ENCODE measurements at regions not wholly inside any gene's neighbourhood (a gene's known extent, or its start where the extent isn't known, plus 50 kb on each side); places are given as distances from the start of the nearest gene placed in this dataset.

DNA sequence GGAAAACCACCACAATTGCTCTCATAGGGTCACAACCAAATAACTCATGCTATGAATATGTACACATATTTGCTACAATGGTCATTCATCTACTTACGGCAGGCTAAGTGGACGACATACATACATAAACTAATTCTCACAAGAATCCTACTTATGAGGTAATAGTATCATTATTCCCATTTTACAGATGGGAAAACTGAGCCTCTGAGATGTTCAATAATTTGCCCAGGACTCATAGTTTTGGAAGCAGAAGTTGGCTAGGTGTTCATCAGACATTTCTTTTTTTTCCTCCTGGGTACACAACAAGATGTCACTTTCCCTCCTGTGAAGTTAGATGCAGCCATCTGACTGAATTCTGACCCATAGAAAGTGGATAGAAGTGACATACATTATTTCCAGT, 89.0 kb upstream of the PKDCC start:
- no peak overlapping the region for H3K4me3 Mint-ChIP-seq

GRCh38 chr2:41959760-41960159, 88.1 kb upstream of the PKDCC start:
- H3K27me3 Mint-ChIP-seq = peaks cover 40% of the 10 kb centered on the region
- DNase-seq (ENCODE audit: extremely low spot score, unreplicated experiment) = no peak
- H3K4me1 Mint-ChIP-seq (ENCODE audit: unreplicated experiment) = peaks cover 54% of the 10 kb centered on the region
- H3K36me3 Mint-ChIP-seq = no peaks in the 10 kb centered on the region
- no peak overlapping the region for H3K4me3 Mint-ChIP-seq
- no peak for TF ChIP-seq CTCF (conservative IDR thresholded peaks at IDR 0.05)
- no peaks in the 10 kb centered on the region for H3K9me3 Mint-ChIP-seq
- H3K27ac Mint-ChIP-seq = no peak overlapping the region

More for the DNA sequence above, 89.0 kb upstream of the PKDCC start:
- H3K4me1 Mint-ChIP-seq (ENCODE audit: unreplicated experiment) = peaks cover 54% of the 10 kb centered on the region
- peaks cover 36% of the 10 kb centered on the region for H3K27me3 Mint-ChIP-seq
- no peaks in the 10 kb centered on the region for H3K36me3 Mint-ChIP-seq
- H3K9me3 Mint-ChIP-seq = no peaks in the 10 kb centered on the region
- no peak for TF ChIP-seq CTCF (conservative IDR thresholded peaks at IDR 0.05)
- DNase-seq (ENCODE audit: extremely low spot score, unreplicated experiment) = no peak
- H3K27ac Mint-ChIP-seq = no peak overlapping the region

- Mint-ChIP-seq H3K9me3 (no peaks in the 10 kb centered on the region), H3K36me3 (no peaks in the 10 kb centered on the region), H3K27ac (peak overlapping the region; percentile 79), H3K4me1 (ENCODE audit: unreplicated experiment) (peaks cover 62% of the 10 kb centered on the region), H3K27me3 (peaks cover 39% of the 10 kb centered on the region), H3K4me3 (peak overlapping the region; percentile 37)
- no peak for DNase-seq (ENCODE audit: extremely low spot score, unreplicated experiment)
- TF ChIP-seq CTCF (conservative IDR thresholded peaks at IDR 0.05) = no peak
Measured at GRCh38 chr2:41962922-41963622, 84.7 kb upstream of the PKDCC start.

GRCh38 chr2:41963661-41964525, 83.9 kb upstream of the PKDCC start:
- H3K4me3 Mint-ChIP-seq = peak overlapping the region; percentile 37
- H3K9me3 Mint-ChIP-seq = no peaks in the 10 kb centered on the region
- H3K4me1 Mint-ChIP-seq (ENCODE audit: unreplicated experiment) = peaks cover 65% of the 10 kb centered on the region
- no peaks in the 10 kb centered on the region for H3K36me3 Mint-ChIP-seq
- peak overlapping the region; percentile 79 for H3K27ac Mint-ChIP-seq
- no peak for DNase-seq (ENCODE audit: extremely low spot score, unreplicated experiment)
- no peak for TF ChIP-seq CTCF (conservative IDR thresholded peaks at IDR 0.05)
- H3K27me3 Mint-ChIP-seq = peaks cover 42% of the 10 kb centered on the region

DNA sequence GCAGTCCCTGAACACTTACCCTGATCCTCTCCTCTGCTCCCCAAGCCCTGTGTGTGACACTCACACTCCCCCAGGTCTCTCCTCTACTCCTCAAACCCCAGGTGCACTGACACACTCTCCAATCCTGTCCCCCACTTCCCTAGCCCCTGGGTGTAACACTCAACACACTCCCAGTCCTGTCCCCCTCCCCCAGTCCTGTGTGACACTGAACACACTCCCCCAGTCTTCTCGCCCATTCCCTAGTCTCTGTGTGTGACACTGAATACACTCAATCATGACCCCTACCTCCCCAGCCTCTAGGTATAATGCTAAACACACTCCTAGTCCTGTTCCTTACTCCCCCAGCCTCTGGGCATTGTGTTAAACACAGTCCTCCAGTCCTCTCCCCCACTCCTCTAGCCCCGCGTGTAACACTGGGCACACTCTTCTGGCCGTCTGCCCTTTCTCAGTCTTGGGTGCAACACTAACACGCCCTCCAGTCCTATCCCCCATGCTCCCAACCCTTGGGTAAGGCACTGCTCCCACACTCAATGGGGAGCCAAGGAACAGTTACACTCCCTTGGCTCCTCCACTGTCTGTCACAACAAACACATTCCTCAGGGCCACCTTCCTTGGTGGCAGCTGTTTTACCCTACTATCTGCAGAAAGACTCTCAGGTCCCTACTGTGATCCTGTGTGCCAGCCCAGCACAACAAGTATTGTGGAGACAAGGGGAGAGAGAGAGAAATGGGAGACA, 82.5 kb upstream of the PKDCC start:
- TF ChIP-seq CTCF (conservative IDR thresholded peaks at IDR 0.05) = no peak
- H3K4me3 Mint-ChIP-seq = no peak overlapping the region
- H3K36me3 Mint-ChIP-seq = no peaks in the 10 kb centered on the region
- H3K27ac Mint-ChIP-seq = peak overlapping the region; percentile 45
- peaks cover 37% of the 10 kb centered on the region for H3K27me3 Mint-ChIP-seq
- peaks cover 67% of the 10 kb centered on the region for H3K4me1 Mint-ChIP-seq (ENCODE audit: unreplicated experiment)
- no peaks in the 10 kb centered on the region for H3K9me3 Mint-ChIP-seq
- no peak for DNase-seq (ENCODE audit: extremely low spot score, unreplicated experiment)

All from type B pancreatic cell (in vitro differentiated cells).